GM12891 (cell line): ENCODE measurements at regions not wholly inside any gene's neighbourhood (a gene's known extent, or its start where the extent isn't known, plus 50 kb on each side); places are given as distances from the start of the nearest gene placed in this dataset.

Experiments
- DNase-seq: peaks from one replicate; pipeline ENCODE4 v3.0.0; 2011; ENCODE audit warnings: low spot score; ENCODE audit not compliant: insufficient read length
- FAIRE-seq: peaks from 2 replicates; lab custom pipeline; 2011; peaks lifted over from hg19 to GRCh38; lab: Jason Lieb, UNC
- PAX5 ChIP-seq: IDR thresholded peaks from 2 replicates; pipeline ENCODE4 v1.6.1; 2011; ENCODE audit warnings: low read length, moderate library complexity, mild to moderate bottlenecking; ENCODE audit not compliant: insufficient read depth, severe bottlenecking
- POLR2A ChIP-seq: IDR thresholded peaks from 2 replicates; pipeline ENCODE4 v1.6.1; 2011; ENCODE audit warnings: low read depth, low read length, control low read depth
- POLR2AphosphoS5 ChIP-seq: IDR thresholded peaks from 2 replicates; pipeline ENCODE4 v1.6.1; 2011; ENCODE audit warnings: low read depth, low read length, control low read depth
- POU2F2 ChIP-seq: IDR thresholded peaks from 2 replicates; pipeline ENCODE4 v1.6.1; 2011; ENCODE audit warnings: low read depth, mild to moderate bottlenecking, control low read depth, low read length, moderate library complexity
- SPI1 ChIP-seq: IDR thresholded peaks from 2 replicates; pipeline ENCODE4 v1.6.1; 2011; ENCODE audit warnings: low read depth, low read length, control low read depth
- TAF1 ChIP-seq: IDR thresholded peaks from 2 replicates; pipeline ENCODE4 v1.6.1; 2011; ENCODE audit warnings: low read depth, low read length, control low read depth

DNA sequence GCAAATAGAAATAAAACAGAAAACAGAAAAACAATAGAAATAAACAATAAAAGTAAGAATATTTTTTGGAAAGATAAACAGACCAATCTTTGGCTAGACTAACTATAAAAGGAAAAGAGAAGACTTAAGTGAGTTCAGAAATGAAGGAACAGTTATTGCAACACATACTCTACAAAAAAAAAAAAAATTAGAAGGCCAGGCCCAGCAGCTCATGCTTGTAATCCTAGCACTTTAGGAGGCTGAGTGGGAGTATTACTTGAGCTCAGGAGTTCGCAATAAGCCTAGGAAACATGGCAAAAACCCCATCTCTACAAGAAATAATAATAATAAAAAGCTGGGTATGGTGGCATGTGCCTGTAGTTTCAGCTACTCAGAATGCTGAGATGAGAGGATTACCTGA is 336.7 kb downstream of the DTHD1 start:
- DNase-seq (no peak), FAIRE-seq (no peak)
- TF ChIP-seq POU2F2 (no peak), SPI1 (no peak), PAX5 (no peak)

DNA sequence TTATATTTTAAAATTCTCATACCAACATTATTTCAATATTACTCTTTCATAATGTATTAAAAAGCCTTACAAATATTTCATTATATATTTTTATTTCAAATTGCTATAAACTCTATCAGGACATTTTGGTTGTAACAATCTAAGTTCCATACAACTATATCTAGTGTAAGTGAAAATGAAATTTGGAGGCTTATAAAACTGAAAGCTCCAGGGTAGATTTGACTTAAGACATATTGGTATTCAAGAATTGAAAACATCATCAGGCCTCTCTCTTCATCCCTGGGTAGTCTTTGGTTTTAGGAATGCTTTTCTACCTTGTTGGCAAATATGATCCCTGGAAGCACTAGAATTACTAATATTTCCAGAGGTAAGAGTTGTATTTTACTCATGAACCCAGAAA is 342.6 kb downstream of the DTHD1 start:
- DNase-seq (no peak), FAIRE-seq (no peak)
- TF ChIP-seq POLR2A = no peak
- TF ChIP-seq SPI1 = no peak
- no peak for TF ChIP-seq PAX5
- TF ChIP-seq POU2F2 = no peak
- TF ChIP-seq TAF1 = no peak
- TF ChIP-seq POLR2AphosphoS5 = no peak

DNA sequence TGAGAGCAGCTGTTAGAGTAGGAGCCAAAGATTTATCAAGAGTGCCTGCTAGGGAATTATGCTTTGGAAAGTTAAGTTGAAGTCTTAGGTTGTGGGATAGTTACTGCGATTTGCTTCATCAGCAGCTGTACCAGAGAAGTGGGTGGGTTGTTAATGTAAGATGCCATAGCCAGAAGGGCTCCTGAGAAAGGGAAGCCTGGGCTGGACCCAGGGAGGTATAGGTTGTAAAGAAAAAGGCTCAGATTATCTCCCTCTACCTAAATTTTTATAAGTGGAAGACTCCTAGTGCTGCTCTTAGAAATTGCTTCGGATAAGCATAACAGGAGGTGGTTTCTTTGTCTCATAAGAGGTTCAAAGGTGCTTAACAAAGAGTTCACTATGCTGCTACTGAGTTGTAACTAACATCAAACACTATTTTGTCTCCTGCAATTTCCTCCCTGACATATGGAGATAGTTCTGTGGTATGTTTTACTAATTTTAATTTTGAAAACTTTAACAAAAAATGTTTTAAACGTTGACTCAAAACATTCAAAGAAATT is 356.9 kb downstream of the DTHD1 start:
- TF ChIP-seq PAX5 (no peak), TAF1 (no peak), POLR2A (no peak), POU2F2 (no peak), POLR2AphosphoS5 (no peak), SPI1 (no peak)
- FAIRE-seq (no peak), DNase-seq (no peak)

DNA sequence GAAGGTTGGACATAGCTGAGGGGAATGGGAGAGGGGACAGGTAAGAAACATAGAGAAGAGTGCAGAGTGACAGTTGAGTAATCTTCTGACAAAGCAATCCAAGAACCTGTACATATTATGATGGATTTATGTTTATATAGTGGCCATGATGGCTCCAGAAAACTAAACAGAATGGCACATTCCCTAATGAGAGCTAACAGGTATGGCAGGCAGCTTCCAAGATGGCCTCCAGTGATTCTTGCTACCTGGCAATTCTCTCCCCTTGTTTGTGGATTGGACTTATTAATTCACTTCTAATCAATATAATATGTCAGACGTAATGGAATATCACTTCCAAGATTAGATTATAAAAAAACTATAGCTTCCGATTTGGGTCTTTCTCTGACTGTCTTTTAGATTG is 359.5 kb downstream of the DTHD1 start:
- FAIRE-seq (no peak), DNase-seq (no peak)
- TF ChIP-seq POU2F2 (no peak), TAF1 (no peak), POLR2A (no peak), SPI1 (no peak), PAX5 (no peak), POLR2AphosphoS5 (no peak)

DNA sequence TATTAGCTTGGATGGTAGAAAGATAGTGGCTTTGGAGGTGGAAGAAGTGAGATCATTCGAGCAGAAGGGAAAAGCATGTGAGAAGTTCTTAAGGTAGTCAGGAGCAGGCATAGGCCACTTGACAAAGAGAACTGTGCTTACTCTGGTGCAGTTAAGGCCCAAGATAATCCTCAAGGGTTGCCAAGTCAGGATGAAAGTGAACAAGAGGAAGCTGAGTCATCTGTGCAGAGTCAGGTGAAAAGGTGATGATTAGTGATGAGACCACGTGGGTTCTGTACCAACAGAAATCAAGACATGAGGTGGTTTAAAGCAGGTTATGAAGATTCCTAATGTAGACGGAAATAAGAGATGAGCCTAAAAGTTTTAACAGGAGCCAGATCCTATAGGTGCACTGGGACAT is 369.8 kb downstream of the DTHD1 start:
- peak; percentile 85 for FAIRE-seq
- TF ChIP-seq TAF1 = no peak
- TF ChIP-seq SPI1 = peak; percentile 87
- peak; percentile 26 for DNase-seq

DNA sequence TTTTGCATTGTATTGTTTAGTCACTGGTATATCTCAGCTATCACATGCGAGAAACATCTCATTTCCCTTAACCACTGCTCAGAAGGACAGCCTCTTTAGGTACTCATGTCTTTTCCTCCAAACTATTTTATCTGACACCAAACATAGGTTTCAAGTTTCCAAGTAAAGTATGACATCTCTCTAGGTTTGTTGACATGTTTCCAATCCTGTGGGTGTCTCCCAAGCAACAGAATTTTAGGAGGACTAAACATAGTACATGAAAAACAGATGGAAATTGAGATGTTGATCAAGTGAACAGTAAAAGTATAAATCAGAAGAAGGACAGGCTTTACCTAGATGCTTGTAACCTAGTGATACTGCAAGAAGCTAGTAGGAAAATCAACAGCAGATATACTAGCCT is 371.4 kb downstream of the DTHD1 start:
- no peak for FAIRE-seq
- DNase-seq = no peak
- TF ChIP-seq PAX5 (no peak), POLR2AphosphoS5 (no peak), TAF1 (no peak), POLR2A (no peak), SPI1 (no peak), POU2F2 (no peak)

DNA sequence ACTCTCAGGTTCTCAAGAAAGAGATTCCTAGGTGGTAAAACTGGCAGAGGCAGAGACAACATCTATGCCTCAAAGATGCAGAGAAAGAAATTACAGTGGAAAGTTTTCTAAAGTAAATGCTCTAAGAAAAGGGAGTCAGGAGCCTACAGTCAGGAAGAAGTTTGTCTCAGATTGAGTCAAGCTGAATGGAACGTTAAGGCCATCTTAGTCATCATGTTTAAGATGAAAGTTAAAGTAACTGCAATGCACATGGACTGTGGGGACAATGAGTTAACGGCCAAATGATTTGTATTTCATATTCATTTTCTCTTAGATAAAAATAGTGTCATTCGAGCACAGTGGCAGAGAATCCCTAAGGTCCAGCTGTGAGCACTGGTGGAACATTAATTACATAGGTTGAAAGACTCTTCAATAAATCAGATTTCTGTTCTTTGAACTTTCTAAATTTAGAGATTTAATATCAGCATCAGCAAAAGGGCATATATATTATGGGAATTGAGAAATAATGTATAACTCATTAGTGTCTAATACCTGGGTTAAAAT is 384.6 kb downstream of the DTHD1 start:
- FAIRE-seq = no peak
- no peak for TF ChIP-seq TAF1
- TF ChIP-seq POU2F2 = no peak
- no peak for TF ChIP-seq SPI1
- TF ChIP-seq POLR2AphosphoS5 = no peak
- TF ChIP-seq PAX5 = no peak
- TF ChIP-seq POLR2A = no peak
- no peak for DNase-seq

DNA sequence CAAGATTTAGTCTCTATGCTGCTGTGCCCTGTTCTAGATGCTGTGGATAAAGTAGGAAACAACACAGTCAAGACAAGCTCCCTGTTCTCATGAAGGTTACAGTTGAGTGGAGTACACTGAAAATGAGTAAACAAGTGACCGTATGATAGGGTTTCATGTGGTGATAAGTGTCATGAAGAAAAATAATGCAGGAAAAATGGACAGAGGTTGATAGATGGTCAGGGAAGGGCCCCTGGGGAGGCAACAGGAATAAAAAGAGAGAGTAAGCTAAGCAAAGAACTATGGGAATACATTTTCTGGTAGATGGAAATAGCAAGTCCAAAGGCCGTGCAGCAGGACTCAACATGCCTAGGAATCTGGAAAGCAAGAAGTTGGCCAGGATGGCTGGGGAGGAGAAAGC is 394.0 kb downstream of the DTHD1 start:
- DNase-seq (no peak), FAIRE-seq (no peak)
- TF ChIP-seq SPI1 = no peak
- no peak for TF ChIP-seq PAX5
- TF ChIP-seq TAF1 = no peak

DNA sequence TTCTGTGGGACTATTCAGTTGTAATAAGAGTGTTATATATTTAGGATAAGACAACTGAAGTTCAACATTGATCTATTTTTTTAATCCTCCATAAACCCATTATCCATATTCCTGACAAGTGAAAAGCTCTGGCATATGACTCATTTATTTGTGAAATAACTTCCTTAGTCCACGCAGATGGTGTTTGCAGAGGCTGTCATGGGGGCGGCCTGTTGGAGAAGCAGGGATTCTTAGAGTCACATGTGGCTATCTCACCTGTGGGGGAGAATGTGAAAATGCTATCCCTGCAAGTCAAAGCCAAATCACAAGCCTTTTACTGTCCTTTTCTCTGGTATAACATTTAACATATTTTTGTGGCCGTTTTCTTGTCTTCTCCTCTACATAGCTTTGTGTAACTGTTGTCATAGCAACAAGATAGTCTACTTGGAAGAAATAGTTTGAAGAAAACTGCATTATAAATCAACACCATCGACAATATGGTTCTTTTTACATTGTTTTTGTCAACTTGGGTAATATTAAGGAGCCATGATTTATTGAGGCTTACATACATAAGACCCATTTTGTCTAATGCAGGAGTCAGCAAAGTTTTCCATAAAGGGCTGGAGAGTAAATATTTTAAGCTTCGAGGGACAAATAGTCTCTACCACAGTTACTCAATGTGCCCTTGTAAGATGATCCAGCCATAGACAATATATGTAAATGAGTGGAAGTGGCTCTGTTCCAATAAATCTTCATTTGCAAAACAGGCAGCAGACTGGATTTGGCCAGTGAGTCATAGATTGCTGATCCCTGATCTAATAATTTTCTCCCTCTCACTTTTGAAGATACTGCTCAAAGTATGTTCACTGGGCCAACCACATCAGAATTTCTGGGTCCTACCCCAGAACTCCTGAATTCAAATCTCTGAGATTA is 395.0 kb downstream of the DTHD1 start:
- TF ChIP-seq TAF1 (no peak), SPI1 (no peak), POU2F2 (no peak), POLR2AphosphoS5 (no peak), POLR2A (no peak), PAX5 (no peak)

DNA sequence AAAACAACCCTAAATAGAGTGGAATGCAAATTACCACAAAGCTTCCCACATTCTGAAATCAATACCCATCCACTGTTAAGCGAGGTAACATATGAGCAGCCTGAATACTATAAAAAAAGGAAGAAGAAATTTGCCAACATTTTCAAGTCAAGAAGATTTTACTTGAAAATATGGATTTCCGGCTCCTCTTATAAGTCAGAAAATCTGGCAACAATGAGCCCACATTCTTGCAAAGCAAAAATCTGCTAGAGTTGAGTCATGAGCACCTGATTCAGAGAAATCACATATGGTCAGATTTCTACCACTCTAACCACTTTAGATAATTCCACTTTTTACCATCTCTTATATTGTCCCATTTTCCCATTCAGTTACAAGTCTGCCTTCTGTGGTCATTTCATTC is 395.7 kb downstream of the DTHD1 start:
- FAIRE-seq = no peak
- no peak for TF ChIP-seq PAX5
- TF ChIP-seq TAF1 = no peak
- TF ChIP-seq POLR2A = no peak
- no peak for TF ChIP-seq POLR2AphosphoS5
- no peak for TF ChIP-seq SPI1
- TF ChIP-seq POU2F2 = no peak
- DNase-seq = no peak

More for the DNA sequence above, 395.0 kb downstream of the DTHD1 start:
- no peak for DNase-seq
- no peak for FAIRE-seq
